Endothelial cell of umbilical vein (primary cell): ENCODE measurements at regions not wholly inside any gene's neighbourhood (a gene's known extent, or its start where the extent isn't known, plus 50 kb on each side); places are given as distances from the start of the nearest gene placed in this dataset.

Experiments used
- BruUV-seq: library from RNA; stranded (reverse); fragments of 400-500 nt; replicated peaks from 2 replicates; lab custom pipeline; 2021; lab: Mats Ljungman, UMichigan
- CTCF ChIA-PET: fragments of 300-600, 350-600 bp; sonication (Branson Sonifier 250); formaldehyde crosslinking; loops from one replicate; lab custom pipeline; 2021; ENCODE audit warnings: antibody characterized with exemption, inconsistent platforms; lab: Charles Lee
- POLR2A ChIA-PET: fragments of 300-600, 350-600 bp; sonication (Branson Sonifier 250); formaldehyde crosslinking; loops from one replicate; lab custom pipeline; 2021; ENCODE audit warnings: antibody characterized with exemption, inconsistent platforms; lab: Charles Lee
- DNase-seq: peaks from one replicate; pipeline ENCODE4 v3.0.0-alpha.2; 2011; ENCODE audit warnings: low read depth, low spot score
- FAIRE-seq: peaks from 2 replicates; lab custom pipeline; 2011; peaks lifted over from hg19 to GRCh38; lab: Jason Lieb, UNC
- H2AFZ ChIP-seq: 2 replicates; pipeline ENCODE4 v1.6.0; 2012; ENCODE audit warnings: low read depth, low read length, control low read depth, inconsistent platforms
- H3K27ac ChIP-seq: 2 replicates; pipeline ENCODE4 v1.5.1; 2011; ENCODE audit warnings: low read depth, mild to moderate bottlenecking, control low read depth, low read length, moderate library complexity; ENCODE audit not compliant: insufficient read depth
- H3K27me3 ChIP-seq, 2 experiments: 2 replicates each; pipeline versions ENCODE4 v1.6.0 to v1.6.1; 2011; ENCODE audit warnings: low read length in 2 of 2, mixed read lengths in 1 of 2; ENCODE audit not compliant: control insufficient read depth in 2 of 2, insufficient read depth in 2 of 2
- H3K36me3 ChIP-seq, 2 experiments: 2 replicates in 1 of 2; 3 replicates in 1 of 2; pipeline ENCODE4 v1.5.1; 2011; ENCODE audit warnings: low read length in 2 of 2, mild to moderate bottlenecking in 1 of 2, moderate library complexity in 1 of 2; ENCODE audit not compliant: control insufficient read depth in 2 of 2, insufficient read depth in 2 of 2; ENCODE audit errors: extremely low read depth in 1 of 2
- H3K4me1 ChIP-seq: 3 replicates; pipeline ENCODE4 v1.5.1; 2011; ENCODE audit warnings: mild to moderate bottlenecking, low read length; ENCODE audit not compliant: control insufficient read depth, insufficient read depth; ENCODE audit errors: extremely low read depth
- H3K4me2 ChIP-seq: 2 replicates; pipeline ENCODE4 v1.6.1; 2011; ENCODE audit warnings: low read length, control low read depth, mixed read lengths; ENCODE audit not compliant: insufficient read depth
- H3K4me3 ChIP-seq, 3 experiments: fragments of 200-600 bp in 1 of 3; sonication (generic), shearing (Covaris generic) in 1 of 3; replicated peaks in 1 of 3; 2 replicates each; pipeline ENCODE4 v1.5.1; 2011 to 2016; ENCODE audit warnings: control low read depth in 3 of 3, low read length in 3 of 3, mild to moderate bottlenecking in 2 of 3, inconsistent platforms in 1 of 3, low read depth in 1 of 3, moderate library complexity in 1 of 3; ENCODE audit not compliant: insufficient read depth in 1 of 3
- H3K79me2 ChIP-seq: 2 replicates; pipeline ENCODE4 v1.6.0; 2012; ENCODE audit warnings: low read length, inconsistent platforms; ENCODE audit not compliant: control insufficient read depth, insufficient read depth
- H3K9ac ChIP-seq: replicated peaks from 2 replicates; pipeline ENCODE3; 2011; ENCODE audit warnings: low read length, control low read depth; ENCODE audit not compliant: insufficient read depth; ENCODE audit errors: extremely low read depth
- H3K9me1 ChIP-seq: replicated peaks from 3 replicates; pipeline ENCODE4 v1.6.0; 2011; ENCODE audit warnings: mild to moderate bottlenecking, low read length; ENCODE audit not compliant: control insufficient read depth, insufficient read depth; ENCODE audit errors: extremely low read depth
- H3K9me3 ChIP-seq: replicated peaks from 2 replicates; pipeline ENCODE4 v1.5.1; 2012; ENCODE audit warnings: low read length, inconsistent platforms; ENCODE audit not compliant: control insufficient read depth, insufficient read depth
- H4K20me1 ChIP-seq: replicated peaks from 2 replicates; pipeline ENCODE3; 2011; ENCODE audit warnings: mild to moderate bottlenecking, low read length; ENCODE audit not compliant: control insufficient read depth, insufficient read depth; ENCODE audit errors: extremely low read depth
- EZH2 ChIP-seq: IDR thresholded peaks from 2 replicates; pipeline ENCODE4 v1.6.1; 2012; ENCODE audit warnings: borderline replicate concordance, low read depth, mild to moderate bottlenecking, moderate library complexity, low read length, inconsistent platforms; ENCODE audit not compliant: severe bottlenecking
- FOS ChIP-seq: IDR thresholded peaks from 2 replicates; pipeline ENCODE4 v1.6.1; 2011; ENCODE audit warnings: mild to moderate bottlenecking, low read length, moderate library complexity, borderline replicate concordance; ENCODE audit not compliant: insufficient read depth
- GATA2 ChIP-seq: IDR thresholded peaks from 2 replicates; pipeline ENCODE4 v1.7.0; 2011; ENCODE audit warnings: low read depth, mild to moderate bottlenecking, moderate library complexity, mixed read lengths, low read length; ENCODE audit not compliant: insufficient read length, insufficient read depth
- JUN ChIP-seq: IDR thresholded peaks from 2 replicates; pipeline ENCODE4 v1.6.1; 2011; ENCODE audit warnings: borderline replicate concordance, low read depth; ENCODE audit not compliant: insufficient read length, insufficient read depth
- MYC ChIP-seq: IDR thresholded peaks from one replicate; pipeline ENCODE4 v1.6.1; 2011; ENCODE audit warnings: mild to moderate bottlenecking, low read depth, low read length
- POLR2A ChIP-seq: IDR thresholded peaks from 2 replicates; pipeline ENCODE4 v1.6.1; 2012; ENCODE audit warnings: low read depth, mild to moderate bottlenecking, control low read depth, low read length
- POLR2AphosphoS5 ChIP-seq: IDR thresholded peaks from 2 replicates; pipeline ENCODE4 v1.6.1; 2012; ENCODE audit warnings: low read depth, mild to moderate bottlenecking, control low read depth, low read length, moderate library complexity; ENCODE audit not compliant: insufficient read depth
- dilution Hi-C: fragments of 300-500 bp; cut with MboI; formaldehyde crosslinking; loops from one replicate; pipeline ENCODE4 v1.15.0; 2019; ENCODE audit warnings: low sequenced_read_pairs; ENCODE audit not compliant: extremely low pct_ligation_motif_present
- intact Hi-C: fragments of 100-400 bp; cut with micrococcal nuclease; formaldehyde crosslinking; loops from one replicate; pipeline ENCODE4 v1.10.0; 2022
- TF ChIP-seq, protein P1 (sequence below), 2 donors: IDR thresholded peaks; 1 replicate in 1 of 2; 2 replicates in 1 of 2; pipeline ENCODE4 v1.5.1; 2011; ENCODE audit warnings: low read length in 2 of 2, mild to moderate bottlenecking in 2 of 2, moderate library complexity in 2 of 2, control low read depth in 1 of 2, inconsistent platforms in 1 of 2, low read depth in 1 of 2; ENCODE audit not compliant: insufficient read depth in 1 of 2; ENCODE audit errors: extremely low read depth in 1 of 2
- TF ChIP-seq, protein P2 (sequence below): IDR thresholded peaks from 2 replicates; pipeline ENCODE4 v1.6.1; 2011; ENCODE audit not compliant: insufficient read depth, insufficient read length

DNA sequence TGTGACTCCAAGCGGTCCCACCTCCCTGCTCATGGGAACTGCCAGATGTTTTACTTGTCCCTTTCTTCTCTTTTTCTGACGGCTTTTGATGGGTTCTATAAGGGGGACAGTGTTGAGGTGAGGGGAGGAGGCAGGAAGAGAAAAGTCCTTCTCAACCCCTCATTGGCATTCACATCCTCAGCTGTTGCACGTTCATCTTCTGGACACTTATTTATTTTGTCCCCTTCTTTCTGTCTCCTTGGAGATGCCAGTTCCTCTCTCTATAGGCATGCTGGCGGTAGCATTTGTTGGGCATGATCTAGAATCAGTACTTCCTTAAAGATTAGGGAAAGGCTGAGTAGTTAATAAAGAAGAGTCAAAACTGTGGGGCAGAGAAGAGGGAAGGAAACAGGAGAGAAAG lies 99.0 kb upstream of the KLHL14 start:
- intact Hi-C loops = no loop called here
- H3K4me1 ChIP-seq = no peaks in the 10 kb centered on the region
- dilution Hi-C loops = no loop called here
- FAIRE-seq (no peak), DNase-seq (no peak)
- H3K9me3 ChIP-seq = no peaks in the 10 kb centered on the region
- H3K36me3 ChIP-seq = no peaks in the 10 kb centered on the region
- no peak overlapping the region for H3K27ac ChIP-seq
- H2AFZ ChIP-seq = no peak overlapping the region
- H3K27me3 ChIP-seq = no peaks in the 10 kb centered on the region
- POLR2A ChIA-PET = no interaction called here
- no peaks in the 10 kb centered on the region for H4K20me1 ChIP-seq
- no peak overlapping the region for H3K9ac ChIP-seq
- TF ChIP-seq MYC (no peak), JUN (no peak), GATA2 (no peak), EZH2 (no peak), POLR2AphosphoS5 (no peak), FOS (no peak), POLR2A (no peak)
- TF ChIP-seq, protein P1, sequence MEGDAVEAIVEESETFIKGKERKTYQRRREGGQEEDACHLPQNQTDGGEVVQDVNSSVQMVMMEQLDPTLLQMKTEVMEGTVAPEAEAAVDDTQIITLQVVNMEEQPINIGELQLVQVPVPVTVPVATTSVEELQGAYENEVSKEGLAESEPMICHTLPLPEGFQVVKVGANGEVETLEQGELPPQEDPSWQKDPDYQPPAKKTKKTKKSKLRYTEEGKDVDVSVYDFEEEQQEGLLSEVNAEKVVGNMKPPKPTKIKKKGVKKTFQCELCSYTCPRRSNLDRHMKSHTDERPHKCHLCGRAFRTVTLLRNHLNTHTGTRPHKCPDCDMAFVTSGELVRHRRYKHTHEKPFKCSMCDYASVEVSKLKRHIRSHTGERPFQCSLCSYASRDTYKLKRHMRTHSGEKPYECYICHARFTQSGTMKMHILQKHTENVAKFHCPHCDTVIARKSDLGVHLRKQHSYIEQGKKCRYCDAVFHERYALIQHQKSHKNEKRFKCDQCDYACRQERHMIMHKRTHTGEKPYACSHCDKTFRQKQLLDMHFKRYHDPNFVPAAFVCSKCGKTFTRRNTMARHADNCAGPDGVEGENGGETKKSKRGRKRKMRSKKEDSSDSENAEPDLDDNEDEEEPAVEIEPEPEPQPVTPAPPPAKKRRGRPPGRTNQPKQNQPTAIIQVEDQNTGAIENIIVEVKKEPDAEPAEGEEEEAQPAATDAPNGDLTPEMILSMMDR (IDR thresholded peaks at IDR 0.05; ENCODE audit: extremely low read depth in 1 of 2, insufficient read depth in 1 of 2, low read depth in 1 of 2, low read length in 2 of 2) = no peak
- TF ChIP-seq, protein P2, sequence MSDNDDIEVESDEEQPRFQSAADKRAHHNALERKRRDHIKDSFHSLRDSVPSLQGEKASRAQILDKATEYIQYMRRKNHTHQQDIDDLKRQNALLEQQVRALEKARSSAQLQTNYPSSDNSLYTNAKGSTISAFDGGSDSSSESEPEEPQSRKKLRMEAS = no peak
- BruUV-seq = no TSS peak
- H3K4me2 ChIP-seq = no peak overlapping the region
- CTCF ChIA-PET = no interaction called here
- no peak overlapping the region for H3K4me3 ChIP-seq
- no peaks in the 10 kb centered on the region for H3K9me1 ChIP-seq
- no peaks in the 10 kb centered on the region for H3K79me2 ChIP-seq
